ENCODE measurements at regions not wholly inside any gene's neighbourhood (a gene's known extent, or its start where the extent isn't known, plus 50 kb on each side); places are given as distances from the start of the nearest gene placed in this dataset.
"Not testable (repeated sequence)": the region's sequence is repeated elsewhere in the genome, so short reads cannot be mapped to it uniquely, and the experiment has no call there.

GRCh38 chr15:93413745-93414144 lies 324.7 kb upstream of the RGMA start:
- no peak for DNase-seq

GRCh38 chr15:93399121-93399520 lies 310.1 kb upstream of the RGMA start:
- DNase-seq = no peak

- no peak for DNase-seq
Measured at GRCh38 chr15:93389211-93389610, 300.2 kb upstream of the RGMA start.

- no peak for DNase-seq
Measured at GRCh38 chr15:93384886-93385285, 295.9 kb upstream of the RGMA start.

- no peak for DNase-seq
Measured at GRCh38 chr15:93382200-93382820, 293.3 kb upstream of the RGMA start.

- no peak for DNase-seq
Measured at GRCh38 chr15:93378558-93378957, 289.5 kb upstream of the RGMA start.

- DNase-seq = no peak
Measured at GRCh38 chr15:93372865-93373223, 283.8 kb upstream of the RGMA start.

GRCh38 chr15:93372208-93372864 lies 283.3 kb upstream of the RGMA start:
- DNase-seq = no peak

- no peak for DNase-seq
Measured at GRCh38 chr15:93366387-93367100, 277.5 kb upstream of the RGMA start.

GRCh38 chr15:93362821-93363220 lies 273.8 kb upstream of the RGMA start:
- DNase-seq = no peak

GRCh38 chr15:93362203-93362602 lies 273.2 kb upstream of the RGMA start:
- DNase-seq = no peak

- DNase-seq = no peak
Measured at GRCh38 chr15:93361703-93362102, 272.7 kb upstream of the RGMA start.

GRCh38 chr15:93360976-93361375 lies 272.0 kb upstream of the RGMA start:
- DNase-seq = no peak

GRCh38 chr15:93360318-93360717 lies 271.3 kb upstream of the RGMA start:
- DNase-seq = no peak

GRCh38 chr15:93359425-93360131 lies 270.6 kb upstream of the RGMA start:
- DNase-seq = no peak

GRCh38 chr15:93359060-93359408 lies 270.0 kb upstream of the RGMA start:
- DNase-seq = no peak

GRCh38 chr15:93358166-93359059 lies 269.4 kb upstream of the RGMA start:
- no peak for DNase-seq

GRCh38 chr15:93348711-93349545 lies 259.9 kb upstream of the RGMA start:
- no peak for DNase-seq

- DNase-seq = no peak
Measured at GRCh38 chr15:93347986-93348385, 259.0 kb upstream of the RGMA start.

GRCh38 chr15:93345981-93346380 lies 257.0 kb upstream of the RGMA start:
- no peak for DNase-seq

GRCh38 chr15:93343402-93343801 lies 254.4 kb upstream of the RGMA start:
- DNase-seq = not testable (repeated sequence)

- no peak for DNase-seq
Measured at GRCh38 chr15:93341164-93341563, 252.2 kb upstream of the RGMA start.

Data from activated effector memory CD4-positive, alpha-beta T cell treated with Interleukin-2 at 50 U/mL for 16 hours (primary cell).